NCI-H1092 treated with DMSO at 0.1 percent for 48 hours (cell line): ENCODE measurements at regions not wholly inside any gene's neighbourhood (a gene's known extent, or its start where the extent isn't known, plus 50 kb on each side); places are given as distances from the start of the nearest gene placed in this dataset.
A peak's percentile ranks its signal among the peaks of the same experiment; 100 is the strongest.
"Not testable (repeated sequence)": the region's sequence is repeated elsewhere in the genome, so short reads cannot be mapped to it uniquely, and the experiment has no call there.

Experiments
- DNase-seq: peaks from one replicate; lab custom pipeline; 2025; lab: John Stamatoyannopoulos, UW

GRCh38 chr4:129682586-129682985 is 586.6 kb downstream of the C4orf33 start:
- DNase-seq: no peak

DNA sequence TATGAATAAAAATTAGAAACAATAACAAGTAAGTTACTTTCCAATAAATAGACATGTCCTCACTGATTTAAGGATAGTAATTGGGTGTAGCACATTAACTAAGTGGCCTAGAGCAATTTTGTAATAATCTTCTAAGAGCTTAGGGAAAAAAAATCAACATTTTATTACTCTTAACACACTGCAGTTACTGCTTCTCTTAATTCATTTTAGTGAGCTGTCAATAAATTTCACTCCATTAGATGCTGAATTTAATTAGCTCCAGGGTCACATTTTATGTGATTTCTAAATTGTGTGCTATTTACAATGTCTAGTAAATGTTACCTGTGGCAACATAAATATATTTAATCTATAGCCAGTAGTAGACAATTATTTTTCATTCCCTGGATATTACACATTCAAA is 612.0 kb downstream of the C4orf33 start:
- no peak for DNase-seq

DNA sequence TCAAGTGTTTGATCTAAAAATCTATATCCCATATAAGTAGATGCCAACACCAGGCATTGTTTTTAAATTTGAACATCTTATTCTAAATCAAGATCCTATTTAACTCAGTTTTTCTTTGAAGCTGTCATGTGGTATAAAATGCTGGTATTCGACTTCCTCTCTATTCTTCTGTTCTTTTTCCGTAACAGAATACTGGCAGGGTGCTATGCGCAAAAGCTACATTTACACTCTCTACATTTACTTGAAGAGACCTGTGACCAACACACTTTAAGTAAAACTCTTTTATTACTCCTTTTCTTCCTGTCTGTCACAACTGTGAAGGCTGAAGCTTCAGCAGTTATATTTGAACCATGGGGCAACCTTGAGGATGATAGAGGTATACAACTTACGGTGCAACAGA is 612.8 kb downstream of the C4orf33 start:
- no peak for DNase-seq

GRCh38 chr4:129738175-129738574 is 642.2 kb downstream of the C4orf33 start:
- DNase-seq: no peak

DNA sequence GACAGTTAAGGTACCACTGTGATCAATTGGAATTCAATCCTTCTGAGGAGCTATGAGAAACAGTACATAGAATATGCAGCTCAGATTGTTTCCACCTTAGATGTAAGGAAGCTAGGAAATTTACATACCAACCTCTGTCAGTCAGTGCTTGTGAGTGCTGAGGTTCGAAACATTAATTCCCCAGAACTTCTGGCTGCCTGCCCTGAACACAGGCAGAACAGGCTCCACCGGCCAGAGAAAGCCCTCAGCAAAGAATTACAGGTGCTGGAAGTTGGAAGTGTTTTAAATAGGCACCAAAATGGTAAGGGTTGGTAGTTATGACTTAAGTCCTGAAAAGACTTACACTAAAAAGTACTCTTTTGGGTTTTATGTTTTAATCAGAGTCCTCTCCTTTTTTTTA is 651.8 kb downstream of the C4orf33 start:
- peak; percentile 34 for DNase-seq

GRCh38 chr4:129748991-129749390 is 653.0 kb downstream of the C4orf33 start:
- DNase-seq: no peak

GRCh38 chr4:129751646-129752045 is 655.7 kb downstream of the C4orf33 start:
- DNase-seq: no peak

- no peak for DNase-seq
Observed at GRCh38 chr4:129783596-129783995, 687.6 kb downstream of the C4orf33 start.

DNA sequence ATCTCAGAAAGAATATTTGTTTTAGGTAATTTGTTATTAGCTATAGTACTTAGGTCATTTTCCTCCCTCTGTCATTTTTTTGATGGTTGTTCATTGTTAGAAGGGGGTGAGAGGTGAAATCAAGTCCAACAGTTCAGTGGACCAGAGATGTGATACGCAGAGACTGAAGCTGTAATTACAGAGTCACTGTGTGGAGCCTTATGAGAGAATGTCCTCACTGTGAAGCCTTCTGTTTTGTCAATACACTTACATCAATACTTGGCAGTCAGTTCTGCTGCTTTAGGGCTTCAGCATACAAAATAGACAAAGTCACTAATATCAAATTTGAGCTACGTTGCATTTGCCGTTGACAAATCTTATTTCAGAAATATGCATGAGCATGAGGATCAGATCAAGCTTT is 692.5 kb downstream of the C4orf33 start:
- peak; percentile 73 for DNase-seq

DNA sequence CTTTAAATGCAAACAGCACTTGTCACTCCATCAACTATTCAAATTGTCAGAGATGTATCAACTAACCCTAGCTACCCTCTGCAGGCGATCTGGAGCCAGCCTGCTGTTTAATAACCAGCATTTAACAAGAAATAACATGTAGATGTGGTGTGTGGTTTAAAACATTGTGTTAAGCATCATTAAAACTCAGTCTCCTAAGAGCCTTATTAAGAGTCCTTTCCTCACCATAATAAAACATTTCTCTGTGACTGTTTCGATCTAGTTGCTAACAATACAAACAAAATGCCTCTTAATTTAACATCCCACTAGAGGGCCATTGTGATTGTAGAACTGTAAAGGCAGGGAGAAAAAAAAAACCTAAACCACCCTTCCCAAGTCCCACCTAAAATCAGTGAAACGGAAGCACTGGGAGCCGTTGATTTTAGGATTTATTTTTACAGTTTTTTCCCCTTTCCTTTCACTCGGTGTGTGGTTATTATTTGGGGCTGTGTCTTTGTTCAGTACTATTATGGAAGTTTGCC is 708.6 kb downstream of the C4orf33 start:
- no peak for DNase-seq

- DNase-seq: no peak
Observed at GRCh38 chr4:129806986-129807385, 711.0 kb downstream of the C4orf33 start.

DNA sequence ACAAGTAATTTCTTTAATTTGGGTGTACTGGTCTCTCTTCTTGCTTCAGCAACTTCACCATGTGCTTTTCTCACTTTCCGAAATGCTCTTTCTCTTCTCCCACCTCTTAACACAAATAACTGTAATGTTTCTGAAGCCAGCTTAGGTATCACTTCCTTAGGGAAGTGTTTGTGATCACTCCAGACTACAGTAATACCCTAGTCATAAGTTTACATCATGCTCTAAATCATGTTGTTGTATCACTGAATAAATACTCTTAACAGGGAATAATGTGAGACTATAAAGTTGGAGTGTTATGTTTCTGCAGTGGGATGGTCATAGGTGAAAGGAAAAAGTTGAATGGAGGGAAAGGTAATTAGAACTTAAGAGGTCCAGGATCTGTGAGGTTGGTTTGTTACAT is 712.3 kb downstream of the C4orf33 start:
- DNase-seq: no peak

DNA sequence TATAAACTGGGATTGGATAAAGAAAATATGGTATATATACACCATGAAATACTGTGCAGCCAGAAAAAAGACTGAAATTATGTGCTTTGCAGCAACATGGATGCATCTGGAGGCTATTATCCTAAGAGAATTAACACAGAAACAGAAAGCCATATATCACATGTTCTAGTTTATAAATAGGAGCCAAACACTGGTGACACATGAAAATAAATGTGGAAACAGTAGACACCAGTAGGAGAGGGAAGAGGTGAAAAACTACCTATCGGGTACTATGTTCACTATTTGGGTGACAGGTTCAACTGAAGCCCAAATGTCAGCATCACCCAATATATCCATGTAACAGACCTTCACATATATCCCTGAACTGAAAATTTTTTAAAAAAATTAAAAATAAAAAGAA is 725.1 kb downstream of the C4orf33 start:
- DNase-seq: no peak

DNA sequence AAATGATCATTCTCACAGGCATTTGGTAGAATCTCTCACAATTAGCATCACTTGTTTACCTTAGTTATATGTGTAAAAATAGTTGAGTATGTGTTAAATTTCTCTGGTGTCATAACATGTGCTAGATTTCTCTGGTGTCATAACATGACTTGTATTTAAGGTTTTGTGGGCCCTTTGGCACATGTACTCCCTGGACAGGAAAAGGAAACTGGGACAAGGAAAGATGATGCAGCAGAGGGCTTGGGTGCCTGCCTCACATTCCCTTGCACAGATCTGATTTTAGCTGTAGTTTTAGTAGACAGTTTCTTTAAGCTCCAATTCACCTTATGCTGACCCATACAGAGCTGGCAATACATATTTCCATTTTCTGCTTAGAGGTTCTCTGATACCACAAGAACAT is 726.0 kb downstream of the C4orf33 start:
- no peak for DNase-seq

DNA sequence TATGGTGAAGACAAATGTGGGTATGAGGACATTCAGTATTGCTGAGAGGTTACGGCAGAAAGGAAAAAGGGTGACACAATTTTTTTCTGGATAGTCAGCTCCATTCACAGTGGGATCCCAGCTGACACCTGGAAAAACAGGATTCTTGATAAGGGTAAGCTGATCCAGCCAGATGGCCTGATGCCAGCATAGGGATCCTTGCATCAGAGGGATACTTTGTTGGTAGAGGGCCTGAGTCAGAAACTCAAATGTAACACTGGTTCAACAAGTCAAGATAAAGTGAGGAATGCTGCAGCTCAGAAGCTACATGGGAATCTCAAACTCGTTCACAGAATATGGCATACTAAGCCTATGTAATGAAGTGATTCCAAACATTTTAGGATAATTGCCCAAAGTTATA is 726.7 kb downstream of the C4orf33 start:
- no peak for DNase-seq

DNA sequence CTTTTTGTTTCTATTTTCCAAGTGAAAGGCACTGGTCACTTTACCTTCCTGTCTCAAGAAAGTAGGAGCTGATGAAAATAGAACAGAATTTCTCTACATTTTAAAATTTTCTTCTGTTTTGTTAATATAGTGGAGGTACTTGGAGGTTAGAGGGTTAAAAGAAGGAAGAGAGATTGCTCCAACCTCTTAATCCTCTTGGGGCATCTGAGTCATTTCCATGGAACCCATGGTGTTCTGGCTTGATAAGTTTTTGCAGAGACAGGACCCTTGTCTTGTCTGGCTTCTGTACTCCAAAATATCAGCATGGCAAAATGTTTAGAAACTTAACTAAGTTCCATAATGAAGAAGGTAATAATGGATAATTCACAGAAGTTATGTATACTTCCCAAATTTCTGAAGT is 727.2 kb downstream of the C4orf33 start:
- no peak for DNase-seq

DNA sequence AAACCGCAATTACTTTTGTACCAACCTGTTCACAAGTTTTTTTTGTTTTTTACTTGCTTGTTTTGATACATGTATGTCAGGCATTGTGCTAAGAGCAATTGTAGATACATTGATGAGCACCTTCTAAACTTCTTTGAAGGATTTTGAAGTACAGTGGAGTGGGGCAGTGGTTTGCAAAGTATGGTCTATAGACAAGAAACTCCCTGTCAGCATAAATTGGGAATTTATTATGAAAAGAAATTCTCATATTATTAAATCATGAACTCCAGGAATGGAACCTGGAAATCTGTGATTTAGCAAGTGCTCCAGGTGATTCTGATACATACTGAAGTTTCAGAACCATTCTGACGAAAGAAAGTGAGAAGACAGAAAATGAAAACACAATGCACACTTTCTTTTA is 733.4 kb downstream of the C4orf33 start:
- DNase-seq: no peak

GRCh38 chr4:129839687-129840086 is 743.7 kb downstream of the C4orf33 start:
- DNase-seq: no peak

GRCh38 chr4:129842096-129842495 is 746.1 kb downstream of the C4orf33 start:
- no peak for DNase-seq

DNA sequence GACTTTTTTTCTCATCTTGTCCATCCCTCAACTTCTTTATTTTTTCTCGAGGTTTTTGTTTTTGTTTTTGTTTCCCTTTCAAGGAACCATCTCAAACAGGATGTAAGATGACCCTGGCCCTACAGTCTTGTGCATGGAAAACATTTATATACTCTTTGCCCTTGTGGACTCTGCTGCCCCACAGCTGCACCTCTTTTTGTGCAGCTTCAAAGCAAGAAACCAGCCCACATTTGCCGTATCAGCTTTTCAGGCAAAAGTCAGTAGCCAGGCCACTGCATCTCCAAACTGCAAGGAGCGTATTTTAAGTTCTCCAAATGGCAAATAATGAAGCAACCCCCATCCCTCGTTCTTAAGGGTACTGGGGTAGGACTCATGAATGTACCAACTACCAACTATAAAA is 756.5 kb downstream of the C4orf33 start:
- no peak for DNase-seq

DNA sequence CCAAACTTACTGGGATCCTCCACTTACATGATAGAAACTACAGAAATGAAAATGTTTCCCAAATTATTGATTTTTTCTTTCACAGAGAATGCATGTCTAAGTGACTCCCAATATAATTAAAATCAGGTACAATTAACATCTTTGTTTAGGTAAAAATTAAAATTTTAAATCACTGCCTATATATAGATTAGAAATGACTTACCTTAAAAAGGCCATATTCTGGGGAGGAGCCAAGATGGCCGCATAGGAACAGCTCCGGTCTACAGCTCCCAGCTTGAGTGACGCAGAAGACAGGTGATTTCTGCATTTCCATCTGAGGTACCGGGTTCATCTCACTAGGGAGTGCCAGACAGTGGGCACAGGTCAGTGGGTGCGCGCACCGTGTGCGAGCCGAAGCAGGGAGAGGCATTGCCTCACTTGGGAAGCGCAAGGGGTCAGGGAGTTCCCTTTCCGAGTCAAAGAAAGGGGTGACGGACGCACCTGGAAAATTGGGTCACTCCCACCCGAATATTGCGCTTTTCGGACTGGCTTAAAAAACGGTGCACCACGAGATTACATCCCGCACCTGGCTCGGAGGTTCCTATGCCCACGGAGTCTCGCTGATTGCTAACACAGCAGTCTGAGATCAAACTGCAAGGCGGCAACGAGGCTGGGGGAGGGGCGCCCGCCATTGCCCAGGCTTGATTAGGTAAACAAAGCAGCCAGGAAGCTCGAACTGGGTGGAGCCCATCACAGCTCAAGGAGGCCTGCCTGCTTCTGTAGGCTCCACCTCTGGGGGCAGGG is 757.9 kb downstream of the C4orf33 start:
- DNase-seq: not testable (repeated sequence)

DNA sequence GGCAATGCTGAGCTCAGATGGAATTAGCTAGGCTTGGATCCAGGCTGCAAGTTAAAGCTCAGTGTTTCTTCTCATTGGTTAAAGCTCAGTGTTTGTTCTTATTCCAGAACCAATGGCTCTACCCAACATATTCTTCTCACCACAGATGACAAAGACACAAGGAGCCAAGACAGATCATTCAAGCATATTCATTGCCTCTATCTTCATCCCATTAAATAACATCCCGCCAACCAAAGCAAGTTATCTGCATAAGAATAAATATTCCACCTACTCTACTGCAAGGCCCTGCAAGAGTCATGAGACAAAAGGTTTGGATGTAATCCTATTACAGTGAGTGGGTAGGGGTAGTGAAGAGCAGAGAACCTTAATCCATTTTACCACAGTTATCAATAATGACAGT is 766.5 kb downstream of the C4orf33 start:
- DNase-seq: no peak

GRCh38 chr4:129863206-129863605 is 767.3 kb downstream of the C4orf33 start:
- no peak for DNase-seq

GRCh38 chr4:129883996-129884395 is 788.0 kb downstream of the C4orf33 start:
- no peak for DNase-seq
